HepG2 (cell line): ENCODE measurements at regions not wholly inside any gene's neighbourhood (a gene's known extent, or its start where the extent isn't known, plus 50 kb on each side); places are given as distances from the start of the nearest gene placed in this dataset.

Experiments used
- ATAC-seq: fragments of 200-7000 bp; cut with Tn5 transposase; 3 replicates; pipeline ENCODE4 v1.9.1; 2020; ENCODE audit warnings: mild to moderate bottlenecking, moderate library complexity
- BruUV-seq: library from RNA; stranded (reverse); fragments of 400-500 nt; replicated peaks from 2 replicates; lab custom pipeline; 2021; lab: Mats Ljungman, UMichigan
- CTCF ChIA-PET: fragments of 300-600 bp; formaldehyde crosslinking; extraction: SDS; loops from one replicate; lab custom pipeline; 2021; ENCODE audit warnings: low total read pairs, inconsistent platforms, low intra/inter-chr PET ratio; lab: Yijun Ruan, JAX
- POLR2A ChIA-PET: fragments of 350-600 bp; sonication (Branson Sonifier 250); formaldehyde crosslinking; loops from one replicate; lab custom pipeline; 2020; ENCODE audit warnings: antibody characterized with exemption, inconsistent platforms; lab: Yijun Ruan, JAX
- DNase-seq: peaks from one replicate; pipeline ENCODE4 v3.0.0-alpha.2; 2015; ENCODE audit warnings: low spot score
- FAIRE-seq: peaks from 3 replicates; lab custom pipeline; 2011; peaks lifted over from hg19 to GRCh38; lab: Jason Lieb, UNC
- H2AFZ ChIP-seq: one replicate; pipeline ENCODE4 v1.6.1; 2011; ENCODE audit warnings: low read length, inconsistent platforms
- H3K27ac ChIP-seq: fragments of 300-600 bp; 3 replicates; pipeline ENCODE4 v1.8.0; 2011; ENCODE audit warnings: mixed run types, mild to moderate bottlenecking, mixed read lengths, low read length, inconsistent platforms; ENCODE audit not compliant: insufficient read depth; ENCODE audit errors: extremely low read length
- H3K27me3 ChIP-seq, 2 experiments: fragments of 200-600 bp in 1 of 2; 2 replicates in 1 of 2; 3 replicates in 1 of 2; pipeline versions ENCODE4 v1.6.0 to v1.8.0; 2011; ENCODE audit warnings: low read length in 2 of 2, mild to moderate bottlenecking in 2 of 2, moderate library complexity in 2 of 2, inconsistent platforms in 1 of 2; ENCODE audit not compliant: insufficient read depth in 2 of 2, control insufficient read depth in 1 of 2
- H3K36me3 ChIP-seq, 2 experiments: fragments of 200-600 bp in 1 of 2; replicated peaks in 1 of 2; 2 replicates in 1 of 2; 3 replicates in 1 of 2; pipeline versions ENCODE4 v1.5.1 to v1.8.0; 2011; ENCODE audit warnings: low read length in 2 of 2, inconsistent platforms in 1 of 2; ENCODE audit not compliant: insufficient read depth in 2 of 2, control insufficient read depth in 1 of 2
- H3K4me1 ChIP-seq: 2 replicates; pipeline ENCODE4 v1.5.1; 2012; ENCODE audit warnings: low read length, inconsistent platforms; ENCODE audit not compliant: insufficient read depth
- H3K4me2 ChIP-seq: 2 replicates; pipeline ENCODE4 v1.6.0; 2011; ENCODE audit warnings: low read depth, low read length, inconsistent platforms
- H3K4me3 ChIP-seq, 3 experiments: fragments of 200-600 bp in 1 of 3; sonication (generic), shearing (Covaris generic) in 1 of 3; replicated peaks in 1 of 3; 2 replicates each; pipeline ENCODE4 v1.5.1; 2011 to 2016; ENCODE audit warnings: low read length in 3 of 3, inconsistent platforms in 2 of 3, low read depth in 2 of 3, mild to moderate bottlenecking in 2 of 3, control low read depth in 1 of 3, mixed read lengths in 1 of 3; ENCODE audit not compliant: insufficient read depth in 1 of 3
- H3K79me2 ChIP-seq: one replicate; pipeline ENCODE4 v1.6.1; 2011; ENCODE audit warnings: low read length, inconsistent platforms; ENCODE audit not compliant: insufficient read depth
- H3K9ac ChIP-seq: 2 replicates; pipeline ENCODE4 v1.6.0; 2011; ENCODE audit warnings: mild to moderate bottlenecking, low read depth, low read length, inconsistent platforms; ENCODE audit not compliant: insufficient read depth
- H3K9me3 ChIP-seq: 2 replicates; pipeline ENCODE4 v1.5.1; 2012; ENCODE audit warnings: mild to moderate bottlenecking, low read length
- H4K20me1 ChIP-seq: 2 replicates; pipeline ENCODE4 v1.6.0; 2011; ENCODE audit warnings: inconsistent platforms, mild to moderate bottlenecking, low read length, moderate library complexity; ENCODE audit not compliant: insufficient read depth
- HOMEZ ChIP-seq: IDR thresholded peaks from 2 replicates; pipeline ENCODE4 v1.6.1; 2016; ENCODE audit warnings: low read depth
- IRF1 ChIP-seq: sonication (generic); formaldehyde crosslinking; IDR thresholded peaks from 2 replicates; pipeline ENCODE4 v1.4.0; 2020; ENCODE audit warnings: low read depth, mild to moderate bottlenecking, missing genetic modification reagents
- JUN ChIP-seq: sonication (generic); formaldehyde crosslinking; IDR thresholded peaks from 2 replicates; pipeline ENCODE4 v1.4.0; 2020; ENCODE audit warnings: mild to moderate bottlenecking, missing genetic modification reagents
- KAT7 ChIP-seq: IDR thresholded peaks from 2 replicates; pipeline ENCODE4 v1.6.1; 2018; ENCODE audit warnings: borderline replicate concordance, missing compliant biosample characterization
- KMT2A ChIP-seq: sonication (generic); formaldehyde crosslinking; IDR thresholded peaks from 2 replicates; pipeline ENCODE4 v1.4.0; 2020; ENCODE audit warnings: missing genetic modification reagents
- MNT ChIP-seq: fragments of 450-650 bp; IDR thresholded peaks from 2 replicates; pipeline ENCODE4 v1.6.1; 2016
- POLR2G ChIP-seq: fragments of 200-400 bp; formaldehyde crosslinking; IDR thresholded peaks from 2 replicates; pipeline ENCODE4 v1.6.1; 2018; ENCODE audit warnings: mild to moderate bottlenecking, low read depth, low read length, moderate library complexity
- SMARCE1 ChIP-seq: fragments of 450-650 bp; IDR thresholded peaks from 2 replicates; pipeline ENCODE4 v1.6.1; 2017; ENCODE audit warnings: borderline replicate concordance
- TCF7L2 ChIP-seq: IDR thresholded peaks from 2 replicates; pipeline ENCODE4 v1.6.1; 2011; ENCODE audit warnings: mild to moderate bottlenecking, low read depth, low read length, moderate library complexity
- ZBTB40 ChIP-seq, 2 experiments: fragments of 450-650 bp in 1 of 2; sonication (generic) in 1 of 2; formaldehyde crosslinking in 1 of 2; IDR thresholded peaks; 2 replicates each; pipeline versions ENCODE4 v1.6.1 to v1.8.0; 2016 to 2022; ENCODE audit warnings: antibody characterized with exemption in 1 of 2, mild to moderate bottlenecking in 1 of 2, missing genetic modification reagents in 1 of 2
- ZNF296 ChIP-seq: sonication (generic); formaldehyde crosslinking; conservative IDR thresholded peaks from 2 replicates; pipeline ENCODE4 v1.5.0; 2020; ENCODE audit warnings: mild to moderate bottlenecking, missing genetic modification reagents
- ZNF660 ChIP-seq: sonication (generic); formaldehyde crosslinking; IDR thresholded peaks from 2 replicates; pipeline ENCODE4 v1.5.1; 2020; ENCODE audit warnings: mild to moderate bottlenecking, low read depth, missing genetic modification reagents, borderline replicate concordance
- ZNF780A ChIP-seq: sonication (generic); formaldehyde crosslinking; IDR thresholded peaks from 2 replicates; pipeline ENCODE4 v1.8.0; 2022; ENCODE audit warnings: mild to moderate bottlenecking, missing genetic modification reagents, moderate library complexity
- WGBS: methylation state at CpG from one replicate; pipeline ENCODE4 v1.1.6; 2017; ENCODE audit warnings: low lambda C conversion rate; 5-methylcytosine and 5-hydroxymethylcytosine counted together
- in situ Hi-C: cut with HindIII; loops from 2 replicates; pipeline ENCODE4 v1.10.0; 2017; ENCODE audit warnings: low pct_unique_long_range_greater_than_20kb; ENCODE audit not compliant: extremely low pct_ligation_motif_present
- intact Hi-C: fragments of 100-400 bp; cut with micrococcal nuclease; formaldehyde crosslinking; loops from one replicate; pipeline ENCODE4 v1.10.0; 2022; ENCODE audit not compliant: unreplicated experiment

- DNase-seq (no peak), ATAC-seq (no peak), FAIRE-seq (no peak)
- H4K20me1 ChIP-seq = no peaks in the 10 kb centered on the region
- intact Hi-C loops = no loop called here
- ChIA-PET POLR2A (no interaction called here), CTCF (no interaction called here)
- H2AFZ ChIP-seq = no peak overlapping the region
- in situ Hi-C loops = no loop called here
- H3K4me3 ChIP-seq = no peak overlapping the region
- no peaks in the 10 kb centered on the region for H3K4me1 ChIP-seq
- no peaks in the 10 kb centered on the region for H3K36me3 ChIP-seq
- no peak overlapping the region for H3K4me2 ChIP-seq
- 53% methylated on average over 8 of the region's 8 CpGs for WGBS
- BruUV-seq = no TSS peak
- H3K9ac ChIP-seq = no peak overlapping the region
- H3K9me3 ChIP-seq = peaks cover 24% of the 10 kb centered on the region
- H3K27me3 ChIP-seq = no peaks in the 10 kb centered on the region
- no peaks in the 10 kb centered on the region for H3K79me2 ChIP-seq
- H3K27ac ChIP-seq = no peak overlapping the region
- TF ChIP-seq HOMEZ (CRISPR knock-in tag) (no peak), ZNF780A (CRISPR knock-in tag) (no peak), ZBTB40 (IDR thresholded peaks at IDR 0.05) (no peak), ZBTB40 (CRISPR knock-in tag; IDR thresholded peaks at IDR 0.05) (no peak), IRF1 (CRISPR knock-in tag) (no peak), JUN (CRISPR knock-in tag) (no peak), ZNF296 (no peak), POLR2G (no peak), KAT7 (no peak), TCF7L2 (no peak), KMT2A (CRISPR knock-in tag) (no peak), SMARCE1 (no peak), ZNF660 (CRISPR knock-in tag) (no peak), MNT (no peak)
Observed at GRCh38 chr2:12219761-12220160, 473.3 kb downstream of the LPIN1 start.
